ENCODE measurements at regions not wholly inside any gene's neighbourhood (a gene's known extent, or its start where the extent isn't known, plus 50 kb on each side); places are given as distances from the start of the nearest gene placed in this dataset.

DNA sequence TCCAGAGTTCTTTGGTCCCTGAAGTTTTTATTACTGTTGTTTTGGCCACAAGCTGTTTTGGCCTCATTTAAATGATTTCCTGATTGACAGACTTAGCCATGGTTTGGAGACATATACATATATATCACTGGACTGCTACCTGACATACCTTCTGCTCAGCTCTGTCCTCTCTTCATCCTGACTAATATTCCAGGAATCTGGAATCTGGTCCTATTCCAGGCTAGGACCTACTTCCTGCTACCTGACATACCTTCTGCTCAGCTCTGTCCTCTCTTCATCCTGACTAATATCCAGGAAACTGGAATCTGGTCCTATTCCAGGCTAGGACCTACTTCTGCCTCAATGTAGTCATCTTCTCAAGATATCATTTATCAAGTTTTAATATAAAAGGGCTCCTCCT, 724.4 kb upstream of the ROBO1 start:
- no peak for DNase-seq (ENCODE audit: low spot score)

DNA sequence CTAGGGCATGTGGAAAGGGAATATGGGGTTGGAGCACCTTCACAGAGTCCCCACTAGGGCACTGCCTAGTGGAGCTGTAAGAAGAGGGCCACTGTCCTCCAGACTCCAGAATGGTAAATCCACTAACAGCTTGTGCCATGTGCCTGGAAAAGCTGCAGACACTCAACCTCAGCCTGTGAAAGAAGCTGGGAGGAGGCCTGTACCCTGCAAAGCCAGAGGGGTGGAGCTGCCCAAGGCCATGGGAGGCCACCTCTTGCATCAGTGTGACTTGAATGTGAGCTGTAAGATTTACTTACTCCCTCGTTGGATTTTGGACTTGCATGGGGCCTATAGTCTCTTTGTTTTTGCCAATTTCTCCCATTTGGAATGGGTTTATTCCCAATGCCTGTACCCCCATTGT, 705.2 kb upstream of the ROBO1 start:
- no peak for DNase-seq (ENCODE audit: low spot score)

DNA sequence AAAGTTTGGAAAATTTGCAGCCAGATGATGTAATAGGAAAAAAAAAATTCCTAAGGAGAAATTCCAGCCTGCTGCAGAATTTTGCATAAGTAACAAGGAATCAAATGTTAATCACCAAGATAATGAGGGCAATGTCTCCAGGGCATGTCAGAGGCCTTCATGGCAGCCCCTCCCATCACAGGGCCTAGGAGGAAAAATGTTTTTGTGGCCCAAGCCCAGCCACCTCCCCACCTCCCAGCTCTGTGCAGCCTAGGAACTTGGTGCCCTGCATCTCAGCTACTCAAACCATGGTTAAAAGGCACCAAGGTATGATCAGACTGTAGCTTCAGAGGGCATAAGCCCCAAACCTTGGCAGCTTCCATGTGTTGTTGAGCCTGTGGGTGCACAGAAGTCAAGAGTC, 704.7 kb upstream of the ROBO1 start:
- DNase-seq (ENCODE audit: low spot score): no peak

DNA sequence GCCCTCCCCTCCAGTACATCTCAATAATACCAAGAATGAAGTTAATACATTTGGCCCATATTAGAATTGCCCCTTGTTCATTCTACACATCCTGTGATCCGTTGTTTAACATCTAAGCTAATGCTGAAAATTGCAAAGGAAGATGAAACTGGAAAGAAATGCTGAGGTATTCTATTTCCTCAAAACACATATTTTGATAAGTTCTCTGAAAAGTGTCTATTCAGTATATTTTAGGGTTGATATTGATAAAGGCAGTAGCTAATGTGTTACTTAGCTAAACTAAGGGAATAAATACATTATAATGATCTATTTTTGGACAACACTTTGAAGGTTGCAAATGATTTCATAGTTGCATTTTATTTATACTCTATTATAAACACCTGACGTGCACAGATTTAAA, 702.6 kb upstream of the ROBO1 start:
- DNase-seq (ENCODE audit: low spot score): no peak

DNA sequence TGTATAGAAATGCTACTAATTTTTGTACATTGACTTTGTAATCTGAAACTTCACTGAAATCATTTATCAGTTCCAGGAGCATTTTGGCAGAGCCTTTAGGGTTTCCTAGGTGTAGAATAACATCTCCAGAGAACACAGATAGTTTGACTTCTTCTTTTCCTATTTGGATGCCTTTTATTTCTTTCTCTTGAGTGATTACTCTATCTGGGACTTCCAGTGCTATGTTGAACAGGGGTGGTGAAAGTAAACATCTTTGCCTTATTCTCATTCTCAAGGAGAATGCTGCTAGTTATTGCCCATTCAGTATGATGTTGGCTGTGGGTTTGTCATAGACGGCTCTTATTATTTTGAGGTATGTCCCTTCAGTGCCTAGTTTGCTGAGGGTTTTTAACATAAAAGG, 697.9 kb upstream of the ROBO1 start:
- no peak for DNase-seq (ENCODE audit: low spot score)

DNA sequence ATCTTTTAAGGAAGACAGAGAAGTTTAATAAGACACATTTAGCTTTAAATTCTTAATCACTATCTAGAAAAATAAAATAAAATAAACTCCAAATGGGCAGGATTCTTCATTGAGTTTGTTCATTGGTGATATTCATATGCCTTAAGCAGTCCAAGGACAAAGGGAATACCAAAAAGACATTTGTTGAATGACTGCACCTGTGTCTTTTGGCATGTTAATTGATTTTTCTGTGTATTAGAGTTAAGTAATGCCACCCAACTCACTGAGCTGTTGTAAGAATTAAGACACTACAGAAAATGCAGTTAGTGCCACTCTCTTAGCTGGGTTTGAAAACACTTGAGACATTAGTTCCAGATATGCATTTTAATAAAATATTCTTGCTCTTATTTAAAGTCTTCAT, 683.6 kb upstream of the ROBO1 start:
- DNase-seq (ENCODE audit: low spot score): no peak

DNA sequence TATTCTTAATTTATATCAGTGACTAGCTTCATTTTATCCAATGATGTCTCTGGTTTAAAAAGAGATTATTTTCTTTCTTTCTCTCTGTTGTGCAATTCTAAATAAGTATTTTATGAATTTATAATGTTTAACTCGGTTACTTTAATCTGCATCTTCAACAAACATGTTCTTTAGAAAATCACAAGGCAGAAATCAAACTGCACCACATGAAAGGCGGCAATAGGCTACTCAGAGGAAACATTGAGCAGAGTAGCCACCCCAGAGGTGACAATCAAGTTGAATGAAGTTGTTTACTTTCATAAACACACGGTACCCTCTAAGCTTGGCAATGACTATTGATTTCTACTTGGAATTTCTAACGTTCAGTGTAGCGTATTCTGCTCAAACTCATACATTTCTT, 677.8 kb upstream of the ROBO1 start:
- no peak for DNase-seq (ENCODE audit: low spot score)

DNA sequence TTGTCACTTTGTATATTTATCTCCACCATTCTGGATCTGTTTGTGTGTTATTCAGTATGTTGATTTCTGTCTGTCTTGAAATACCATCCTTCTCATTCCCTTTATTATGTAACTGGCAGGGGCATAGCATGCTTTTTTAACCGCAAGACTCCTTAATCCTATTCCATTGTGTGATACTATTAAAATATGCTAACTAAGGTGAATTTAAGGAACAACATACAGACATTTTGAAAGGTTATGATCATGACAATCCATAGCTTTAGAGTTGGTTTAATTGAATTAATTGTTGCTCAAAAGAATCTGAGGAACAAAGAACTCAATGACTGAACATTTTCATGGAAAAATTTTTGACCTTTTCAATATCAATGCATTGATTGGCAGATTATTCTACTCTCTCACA, 677.3 kb upstream of the ROBO1 start:
- no peak for DNase-seq (ENCODE audit: low spot score)

DNA sequence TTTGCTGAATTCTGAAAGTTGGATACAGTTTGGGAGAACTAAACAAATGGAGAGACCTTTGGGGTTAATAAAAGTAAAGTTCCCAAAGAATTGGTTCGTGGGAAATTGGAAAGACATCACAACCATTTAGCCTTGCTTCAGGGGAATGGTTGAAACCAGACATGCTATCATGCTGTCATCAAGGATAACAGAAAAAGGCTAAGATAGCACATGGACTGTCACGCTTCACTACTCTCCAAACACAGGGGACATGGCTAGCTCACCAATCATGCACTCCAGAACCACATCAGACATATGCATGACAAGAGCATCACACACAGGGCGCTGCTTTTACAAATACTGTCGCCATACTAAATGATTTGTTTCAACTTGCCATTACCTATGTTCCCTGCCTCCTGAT, 671.7 kb upstream of the ROBO1 start:
- DNase-seq (ENCODE audit: low spot score): no peak

DNA sequence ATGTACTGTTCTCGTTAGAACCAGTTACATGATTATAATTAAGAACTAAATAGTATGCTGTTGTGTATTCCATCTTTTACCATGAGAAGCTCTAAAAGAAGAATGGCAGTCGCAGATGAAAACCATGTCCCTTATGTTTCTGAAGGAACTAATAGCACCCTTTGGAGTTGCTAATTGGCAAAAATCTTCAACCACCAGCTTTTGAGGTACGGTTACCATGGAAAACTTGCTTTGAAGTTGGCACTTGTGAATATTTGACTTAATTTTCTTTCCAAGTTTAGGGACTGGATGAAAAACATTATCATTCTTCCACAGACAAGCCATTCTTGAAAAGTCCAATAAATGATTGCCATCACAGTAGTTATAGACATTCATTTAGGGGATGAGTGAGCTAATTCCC, 666.6 kb upstream of the ROBO1 start:
- no peak for DNase-seq (ENCODE audit: low spot score)

DNA sequence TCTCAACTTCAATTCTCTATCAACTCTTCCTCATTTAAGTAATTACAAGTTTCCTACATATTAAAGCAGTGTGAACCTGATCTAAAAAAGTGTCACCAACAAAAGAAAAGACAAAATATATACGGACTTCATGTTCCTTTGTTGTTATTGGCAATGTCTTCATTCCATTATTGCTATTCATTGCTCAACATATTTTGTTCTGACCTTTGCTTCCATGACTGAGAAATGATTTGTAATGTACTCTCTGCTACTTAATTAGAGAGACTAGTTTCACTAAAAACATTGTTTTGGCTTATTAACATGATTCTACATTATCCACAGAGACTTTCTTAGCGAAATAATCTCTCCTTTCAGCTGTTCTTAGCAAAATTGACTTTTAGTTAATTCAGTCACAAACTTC, 657.2 kb upstream of the ROBO1 start:
- DNase-seq (ENCODE audit: low spot score): no peak

DNA sequence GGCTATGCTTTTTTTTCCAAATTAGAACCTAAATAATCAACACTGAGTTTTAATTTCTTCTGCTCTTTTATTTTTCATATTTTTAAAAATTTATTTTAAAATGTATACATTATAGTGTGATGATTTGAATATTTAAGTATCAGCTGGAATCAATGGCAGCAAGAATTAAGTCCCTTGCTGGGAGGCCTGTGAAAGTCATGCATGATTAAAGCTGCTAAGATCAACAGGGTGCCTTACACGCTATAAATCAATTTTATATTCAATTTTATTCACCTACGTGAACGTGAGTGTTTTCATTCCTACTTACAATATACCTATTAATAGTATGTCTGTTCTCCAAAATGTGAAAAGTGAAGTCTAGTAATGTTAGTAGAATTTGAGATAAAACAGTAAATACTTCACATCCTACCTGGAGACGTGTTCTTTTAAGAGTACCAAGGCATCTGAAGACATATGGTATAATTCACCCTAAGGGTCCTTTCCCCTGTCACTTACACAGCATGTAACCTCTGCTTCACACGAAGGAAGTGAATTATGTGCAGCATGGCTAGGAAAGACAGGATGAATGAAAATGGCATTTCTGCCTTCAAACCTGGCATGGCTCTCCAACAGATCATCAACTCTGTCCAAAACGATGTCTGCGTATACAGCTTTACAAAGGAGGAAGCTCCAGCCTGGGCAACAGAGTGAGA, 640.4 kb upstream of the ROBO1 start:
- no peak for DNase-seq (ENCODE audit: low spot score)

DNA sequence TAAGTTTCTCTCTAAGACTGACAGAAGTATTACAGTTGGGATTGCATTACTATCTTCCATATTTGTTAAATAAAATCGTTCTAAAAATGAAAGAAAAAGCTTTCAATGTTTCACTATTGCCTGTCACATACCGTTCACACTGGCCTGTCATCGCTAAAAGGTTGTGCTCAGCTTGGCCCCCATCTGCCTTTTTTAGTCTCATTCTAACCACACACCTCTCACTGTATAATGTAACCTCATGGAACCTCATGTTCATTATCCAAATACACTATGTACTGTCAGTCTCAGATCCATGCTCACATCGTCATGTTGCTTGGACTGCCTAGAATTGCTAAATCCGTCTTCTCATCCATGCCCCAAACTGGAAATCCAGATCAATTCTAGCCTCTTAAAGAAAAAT, 637.8 kb upstream of the ROBO1 start:
- DNase-seq (ENCODE audit: low spot score): no peak

DNA sequence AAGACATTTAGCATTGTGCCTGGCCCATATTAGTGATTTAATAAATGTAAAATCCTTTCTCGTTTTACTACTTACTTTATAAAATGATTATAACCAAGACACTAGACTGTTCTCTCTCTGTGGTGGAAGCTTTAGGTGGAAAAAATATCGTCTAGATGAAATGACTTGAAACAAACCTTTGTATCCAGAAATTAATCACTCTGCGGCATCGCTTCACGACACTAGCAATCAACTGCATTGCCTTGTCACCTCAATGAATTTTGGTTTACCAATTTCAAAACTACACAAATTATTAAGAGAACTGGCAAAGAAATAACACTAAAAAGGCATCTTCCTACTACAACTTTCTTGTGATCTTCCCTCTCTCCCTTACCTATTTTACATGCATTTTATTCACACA, 627.2 kb upstream of the ROBO1 start:
- no peak for DNase-seq (ENCODE audit: low spot score)

DNA sequence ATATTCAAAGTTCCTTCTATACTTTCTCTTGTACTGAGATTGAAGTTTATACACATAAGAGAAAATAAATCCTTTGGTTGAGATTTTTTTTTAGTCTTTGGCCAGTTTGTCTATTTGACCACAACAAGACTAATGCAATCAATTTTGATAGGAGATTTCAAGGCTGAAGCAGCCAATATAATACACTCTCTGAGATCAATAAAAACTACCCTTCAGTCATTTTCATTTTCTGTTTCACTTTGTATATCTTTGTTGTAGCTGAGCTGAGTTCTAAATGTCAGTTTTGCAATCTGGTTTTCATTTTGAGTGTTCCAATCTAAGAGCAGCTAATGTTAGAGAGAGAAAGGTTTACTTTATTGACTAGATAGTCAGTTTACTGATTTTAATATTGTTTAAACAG, 623.8 kb upstream of the ROBO1 start:
- no peak for DNase-seq (ENCODE audit: low spot score)

DNA sequence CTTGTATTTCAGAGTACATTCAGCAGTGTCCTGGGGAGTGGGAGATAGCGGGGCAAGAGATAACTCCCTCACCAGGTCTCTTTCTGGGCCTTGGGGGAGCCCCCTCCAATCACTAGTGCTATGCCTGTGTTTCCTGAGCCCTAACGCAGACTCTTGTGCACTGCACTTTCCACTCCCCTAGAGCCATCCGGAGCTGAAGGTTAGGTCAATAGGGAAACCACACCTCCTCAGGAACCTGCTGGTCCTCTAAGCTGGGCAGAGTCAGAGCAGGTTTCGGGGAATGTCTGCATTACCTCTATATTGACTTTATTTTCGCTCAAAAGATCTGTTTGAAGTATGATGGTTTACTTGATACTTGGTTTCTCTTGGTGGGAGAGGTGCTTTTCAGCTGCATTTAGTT, 617.0 kb upstream of the ROBO1 start:
- DNase-seq (ENCODE audit: low spot score): no peak

DNA sequence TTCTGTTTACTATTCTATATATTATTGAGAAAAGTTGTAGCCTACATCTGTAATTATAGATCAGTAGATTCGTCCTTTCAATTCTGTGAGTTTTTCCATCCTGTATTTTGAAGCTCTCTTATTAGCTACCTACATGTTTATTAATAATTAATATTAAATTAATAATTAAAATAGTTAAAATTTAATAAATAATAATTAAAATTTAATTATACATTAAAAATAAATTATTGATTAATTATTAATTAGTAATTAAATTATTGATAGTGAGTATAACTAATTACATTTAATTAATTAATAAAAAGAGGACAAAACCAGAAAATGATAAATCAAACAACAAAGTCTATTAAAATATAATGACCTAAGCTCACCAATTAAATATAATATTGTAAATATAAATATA, 606.6 kb upstream of the ROBO1 start:
- DNase-seq (ENCODE audit: low spot score): no peak

DNA sequence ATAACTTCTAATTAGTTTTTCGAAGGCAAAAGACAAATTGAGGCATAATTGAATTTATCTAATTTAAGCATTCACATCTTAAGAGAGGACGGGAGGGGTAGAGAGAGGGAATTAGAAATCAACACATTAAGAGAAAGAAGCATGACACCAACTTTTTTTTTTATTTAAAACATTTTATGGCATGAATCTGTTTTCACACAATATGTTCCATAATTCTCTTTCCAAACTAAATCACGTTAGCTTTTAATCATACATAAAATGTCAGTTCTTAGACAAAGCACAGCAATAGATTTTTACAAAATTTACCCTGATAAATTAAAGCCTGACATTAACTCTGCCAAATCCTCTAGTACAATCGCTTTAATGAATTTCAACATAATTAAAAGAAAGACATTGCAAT, 600.8 kb upstream of the ROBO1 start:
- no peak for DNase-seq (ENCODE audit: low spot score)

DNA sequence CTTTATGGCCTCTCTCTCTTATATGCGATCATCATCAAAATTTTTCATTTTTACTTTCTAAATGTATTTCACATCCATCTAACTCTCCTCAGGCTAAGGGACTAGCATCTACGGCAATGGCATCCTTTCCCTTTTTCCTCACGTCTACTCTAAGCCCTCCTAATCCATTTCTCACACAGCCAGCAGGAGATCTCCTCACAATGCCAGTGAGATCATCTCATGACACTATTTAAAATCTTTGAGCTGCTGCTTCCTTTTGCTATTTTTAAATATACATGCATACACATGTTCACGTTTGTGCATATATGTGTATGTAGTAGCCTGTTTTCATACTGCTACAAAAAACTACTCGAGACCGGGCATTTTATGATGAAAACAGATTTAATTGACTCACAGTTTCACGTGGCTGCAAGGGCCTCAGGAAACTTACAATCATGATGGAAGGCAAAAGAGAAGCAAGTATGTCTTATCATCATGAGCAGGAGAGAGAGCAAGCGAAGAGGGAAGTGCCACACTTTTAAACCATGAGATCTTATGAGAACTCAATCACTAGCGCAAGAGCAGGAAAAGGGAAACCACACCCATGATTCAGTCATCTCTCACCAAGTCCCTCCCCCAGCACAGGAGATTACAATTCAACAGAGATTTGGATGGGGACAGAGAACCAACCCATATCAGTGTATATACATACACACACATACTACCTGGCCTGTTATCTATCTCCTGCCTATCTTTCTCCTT, 599.2 kb upstream of the ROBO1 start:
- DNase-seq (ENCODE audit: low spot score): no peak

DNA sequence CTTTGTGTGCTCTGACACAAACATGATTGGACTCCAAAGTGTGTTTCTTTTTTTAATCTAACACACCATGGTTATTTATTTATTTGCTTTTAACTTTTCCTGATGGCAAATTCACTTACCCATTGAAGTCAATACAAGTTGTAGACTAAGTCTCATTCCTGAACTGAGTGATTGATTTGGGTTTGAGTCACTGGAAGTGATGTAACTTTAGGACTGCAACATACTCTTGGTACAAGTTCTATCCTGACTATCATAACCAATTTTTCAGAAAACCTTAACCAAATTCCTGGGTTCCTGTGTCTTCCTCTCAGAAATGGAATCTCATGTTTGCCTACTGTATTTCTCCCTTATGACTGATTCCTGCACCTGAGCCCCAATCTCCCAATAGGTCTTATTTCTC, 590.0 kb upstream of the ROBO1 start:
- no peak for DNase-seq (ENCODE audit: low spot score)

DNA sequence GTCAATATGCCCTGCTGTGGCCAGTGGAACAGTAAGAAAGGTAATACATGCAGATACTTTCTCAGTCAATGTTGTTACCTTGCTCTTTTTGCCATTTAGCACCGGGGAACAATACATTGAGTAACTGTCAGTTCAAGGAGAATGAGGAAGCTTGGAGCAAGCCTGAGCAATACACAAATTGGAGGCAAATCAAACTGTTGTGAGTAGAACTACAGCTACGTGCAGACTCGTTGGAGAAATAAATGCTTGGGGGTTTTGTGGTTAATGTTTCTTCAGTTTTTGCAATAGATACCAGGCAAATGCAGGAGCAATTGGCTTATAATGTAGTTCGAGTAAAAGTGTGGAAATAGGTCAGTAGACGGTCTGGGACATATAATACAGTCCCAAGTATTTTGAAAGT, 587.3 kb upstream of the ROBO1 start:
- DNase-seq (ENCODE audit: low spot score): no peak

DNA sequence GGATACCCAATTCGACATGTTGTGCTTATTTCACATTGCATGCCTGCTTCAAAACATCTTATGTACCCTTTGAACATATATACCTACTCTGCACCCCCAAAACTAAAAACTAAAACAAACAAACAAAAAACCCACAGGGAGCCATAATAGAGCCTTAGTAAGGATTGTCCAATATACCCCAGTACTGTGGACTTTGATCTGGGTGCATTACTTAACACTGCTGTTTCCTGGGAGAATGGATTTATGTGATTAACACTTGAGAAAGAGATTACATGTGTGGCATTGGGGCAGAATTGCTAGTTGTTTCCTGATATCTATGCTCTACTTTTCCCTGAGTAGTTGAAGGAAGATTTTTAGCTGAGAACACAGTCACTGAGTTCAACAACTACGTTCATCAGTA, 583.4 kb upstream of the ROBO1 start:
- no peak for DNase-seq (ENCODE audit: low spot score)

DNA sequence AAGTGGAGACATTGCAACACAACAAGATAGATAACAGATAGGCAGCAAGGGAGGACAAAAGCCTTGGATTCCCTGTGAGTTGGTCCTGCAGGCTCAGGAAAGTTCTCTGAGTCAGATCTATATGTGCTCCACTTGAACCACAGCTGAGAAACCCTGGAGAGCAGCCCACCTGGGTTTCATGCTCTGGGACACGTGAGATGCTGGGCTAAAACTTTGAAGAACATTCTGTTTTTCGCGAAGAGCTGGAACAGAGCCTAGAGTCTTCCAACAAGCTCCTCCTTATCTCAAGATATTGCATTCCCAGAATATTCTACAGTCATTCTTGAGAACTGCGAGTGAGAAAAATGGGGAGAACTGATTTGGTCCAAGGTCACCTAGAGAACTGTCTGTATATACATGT, 583.0 kb upstream of the ROBO1 start:
- no peak for DNase-seq (ENCODE audit: low spot score)

DNA sequence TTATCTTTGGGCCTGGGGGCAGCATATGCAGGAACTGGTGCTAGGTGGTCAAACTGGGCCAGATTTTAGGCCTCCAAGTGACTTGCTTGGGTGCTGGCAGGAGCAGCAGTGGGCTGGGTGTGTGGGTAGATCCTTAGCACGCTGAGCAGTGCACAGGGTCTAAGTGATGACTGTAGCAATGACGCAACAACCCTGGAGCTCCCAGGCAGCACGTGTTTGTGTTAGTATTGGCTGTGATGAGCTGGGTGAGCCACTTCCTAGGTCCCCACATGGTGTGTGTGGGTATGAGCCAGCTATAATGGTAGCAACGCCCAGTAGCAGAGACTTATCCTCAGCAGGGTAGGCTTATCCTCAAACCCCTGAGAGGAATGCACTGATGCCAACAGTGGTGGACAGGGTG, 570.6 kb upstream of the ROBO1 start:
- DNase-seq (ENCODE audit: low spot score): no peak
